Thyroid gland (tissue), 4 donors: ENCODE measurements at regions not wholly inside any gene's neighbourhood (a gene's known extent, or its start where the extent isn't known, plus 50 kb on each side); places are given as distances from the start of the nearest gene placed in this dataset.
A peak's percentile ranks its signal among the peaks of the same experiment; 100 is the strongest.

Experiments used
- DNase-seq, 2 donors: peaks; one replicate each; pipeline ENCODE4 v3.0.0-alpha.2; 2019
- H3K27ac ChIP-seq, 3 donors: fragments of 200-600 bp; sonication (generic); 1 replicate in 2 of 3; 2 replicates in 1 of 3; pipeline ENCODE4 v1.5.1; 2016 to 2019; ENCODE audit warnings: mild to moderate bottlenecking in 1 of 3, moderate library complexity in 1 of 3
- H3K27me3 ChIP-seq: fragments of 200-600 bp; sonication (generic); one replicate; pipeline ENCODE4 v1.5.1; 2019
- H3K36me3 ChIP-seq, 2 donors: fragments of 200-600 bp; sonication (generic); one replicate each; pipeline ENCODE4 v1.5.1; 2016 to 2019
- H3K4me1 ChIP-seq, 2 donors: fragments of 200-600 bp; sonication (generic); one replicate each; pipeline ENCODE4 v1.5.1; 2017 to 2019
- H3K4me3 ChIP-seq, 3 donors: fragments of 200-600 bp; sonication (generic); replicated peaks in 1 of 3; 1 replicate in 2 of 3; 2 replicates in 1 of 3; pipeline ENCODE4 v1.5.1; 2016; ENCODE audit warnings: mild to moderate bottlenecking in 1 of 3
- H3K9me3 ChIP-seq: fragments of 200-600 bp; sonication (generic); one replicate; pipeline ENCODE4 v1.5.1; 2017
- POLR2A ChIP-seq, 2 donors: fragments of 450-650 bp; IDR thresholded peaks; one replicate each; pipeline ENCODE4 v1.6.1; 2017; ENCODE audit warnings: antibody characterized with exemption in 2 of 2, mild to moderate bottlenecking in 2 of 2, moderate library complexity in 1 of 2
- WGBS, 2 donors: methylation state at CpG; one replicate each; pipeline ENCODE4 v1.1.5; 2017; 5-methylcytosine and 5-hydroxymethylcytosine counted together
- intact Hi-C: fragments of 100-400 bp; cut with DNase I; formaldehyde crosslinking; loops from one replicate; pipeline ENCODE4 v1.15.1; 2023
- TF ChIP-seq, protein P1 (sequence below), 6 experiments: fragments of 200-600 bp in 3 of 6; fragments of 450-650 bp in 3 of 6; sonication (generic) in 3 of 6; IDR thresholded peaks; one replicate each; pipeline ENCODE4 v1.5.1; 2016 to 2019; ENCODE audit warnings: antibody characterized with exemption in 6 of 6, mild to moderate bottlenecking in 2 of 6, inconsistent platforms in 1 of 6, moderate library complexity in 1 of 6

DNA sequence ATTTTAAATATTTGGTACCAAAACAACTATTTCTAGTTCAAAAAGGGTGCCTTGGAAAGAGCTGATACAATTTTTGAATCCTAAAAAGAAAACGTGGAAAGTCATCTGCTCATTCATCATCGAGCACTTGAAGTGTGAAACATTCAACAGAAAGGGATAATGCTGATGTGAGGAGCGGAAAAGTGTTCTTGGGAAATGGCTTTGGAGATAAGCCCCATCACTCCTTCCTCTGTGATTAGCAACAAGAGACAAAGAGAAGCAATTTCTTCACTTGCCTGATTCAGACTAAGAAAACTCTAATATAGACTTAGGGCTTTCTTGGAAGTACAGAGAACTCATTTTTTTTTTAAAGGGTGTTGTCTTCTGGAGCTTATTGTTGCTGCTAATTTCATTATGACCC, 74.9 kb downstream of the C9orf152 start:
- Histone ChIP-seq H3K27ac (peak overlapping the region; percentile 89 to 94 (median 91)), H3K27me3 (no peaks in the 10 kb centered on the region), H3K36me3 (peaks cover 18% of the 10 kb centered on the region in 2 donors), H3K4me3 (no peak overlapping the region), H3K4me1 (peaks cover 53 to 55% of the 10 kb centered on the region in 2 donors), H3K9me3 (no peaks in the 10 kb centered on the region)
- TF ChIP-seq POLR2A (IDR thresholded peaks at IDR 0.05): no peak
- TF ChIP-seq, protein P1, sequence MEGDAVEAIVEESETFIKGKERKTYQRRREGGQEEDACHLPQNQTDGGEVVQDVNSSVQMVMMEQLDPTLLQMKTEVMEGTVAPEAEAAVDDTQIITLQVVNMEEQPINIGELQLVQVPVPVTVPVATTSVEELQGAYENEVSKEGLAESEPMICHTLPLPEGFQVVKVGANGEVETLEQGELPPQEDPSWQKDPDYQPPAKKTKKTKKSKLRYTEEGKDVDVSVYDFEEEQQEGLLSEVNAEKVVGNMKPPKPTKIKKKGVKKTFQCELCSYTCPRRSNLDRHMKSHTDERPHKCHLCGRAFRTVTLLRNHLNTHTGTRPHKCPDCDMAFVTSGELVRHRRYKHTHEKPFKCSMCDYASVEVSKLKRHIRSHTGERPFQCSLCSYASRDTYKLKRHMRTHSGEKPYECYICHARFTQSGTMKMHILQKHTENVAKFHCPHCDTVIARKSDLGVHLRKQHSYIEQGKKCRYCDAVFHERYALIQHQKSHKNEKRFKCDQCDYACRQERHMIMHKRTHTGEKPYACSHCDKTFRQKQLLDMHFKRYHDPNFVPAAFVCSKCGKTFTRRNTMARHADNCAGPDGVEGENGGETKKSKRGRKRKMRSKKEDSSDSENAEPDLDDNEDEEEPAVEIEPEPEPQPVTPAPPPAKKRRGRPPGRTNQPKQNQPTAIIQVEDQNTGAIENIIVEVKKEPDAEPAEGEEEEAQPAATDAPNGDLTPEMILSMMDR (IDR thresholded peaks at IDR 0.05): no peak
- intact Hi-C loops: no loop called here
- no peak for DNase-seq
- WGBS, 2 donors: 56 to 62% methylated on average over 3 of the region's 3 CpGs

DNA sequence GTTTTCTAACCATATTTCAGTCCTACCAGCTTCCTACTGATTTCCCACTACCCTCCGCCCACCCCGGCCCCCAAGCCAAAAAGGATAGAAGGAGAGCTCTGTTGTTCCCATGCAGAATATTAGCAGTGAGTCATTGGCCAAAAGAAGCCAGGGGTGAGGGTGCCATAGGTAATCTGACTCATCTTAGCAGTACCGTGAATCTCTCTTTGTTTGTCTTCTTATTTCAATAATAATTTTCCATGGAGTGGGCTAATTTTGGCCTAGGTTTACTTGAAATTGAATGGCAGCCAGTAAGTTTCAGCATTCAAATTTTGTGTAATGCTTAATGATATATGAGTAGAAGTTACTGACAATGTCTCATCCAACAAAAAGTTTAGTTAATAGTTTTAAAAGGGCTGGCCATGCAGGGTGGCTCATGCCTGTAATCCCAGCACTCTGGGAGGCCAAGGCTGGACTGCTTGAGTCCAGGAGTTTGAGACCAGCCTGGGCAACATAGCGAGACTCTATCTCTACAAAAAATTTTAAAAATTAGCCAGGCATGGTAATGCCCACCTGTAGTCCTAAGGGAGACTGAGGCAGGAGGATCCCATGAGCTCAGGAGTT, 74.2 kb downstream of the C9orf152 start:
- H3K4me3 ChIP-seq: no peak overlapping the region
- intact Hi-C loops: no loop called here
- no peaks in the 10 kb centered on the region for H3K9me3 ChIP-seq
- WGBS, 2 donors: 76 to 84% methylated on average over 4 of the region's 4 CpGs
- no peaks in the 10 kb centered on the region for H3K27me3 ChIP-seq
- peaks cover 46 to 48% of the 10 kb centered on the region in 2 donors for H3K4me1 ChIP-seq
- DNase-seq: no peak
- peak overlapping the region in 2 of 3 donors; percentile 89 to 91 for H3K27ac ChIP-seq
- peaks cover 18 to 25% of the 10 kb centered on the region in 2 donors for H3K36me3 ChIP-seq
- no peak for TF ChIP-seq POLR2A (IDR thresholded peaks at IDR 0.05)
- TF ChIP-seq, protein P1 (IDR thresholded peaks at IDR 0.05): no peak

DNA sequence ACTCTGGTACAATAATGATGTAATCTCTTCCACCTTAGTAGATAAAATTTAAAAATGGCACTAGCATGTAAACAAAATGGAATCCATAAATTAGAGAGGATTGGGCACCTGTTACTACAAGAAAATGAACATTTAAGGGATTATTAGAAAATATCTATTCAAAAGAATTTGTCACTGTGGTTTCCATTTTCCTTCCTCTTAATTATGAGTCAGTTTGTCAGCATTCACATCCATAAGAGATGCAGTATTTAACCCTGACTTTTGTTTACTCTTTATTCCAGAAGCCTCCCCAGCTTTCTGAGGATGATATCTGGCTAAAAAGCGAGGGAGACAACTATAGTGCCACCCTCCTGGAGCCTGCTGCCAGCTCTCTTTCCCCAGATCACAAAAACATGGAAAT, 72.1 kb downstream of the C9orf152 start:
- TF ChIP-seq, protein P1 (IDR thresholded peaks at IDR 0.05): no peak
- TF ChIP-seq POLR2A (IDR thresholded peaks at IDR 0.05): no peak
- no peak overlapping the region for H3K4me3 ChIP-seq
- no peak overlapping the region for H3K27ac ChIP-seq
- no peaks in the 10 kb centered on the region for H3K27me3 ChIP-seq
- H3K9me3 ChIP-seq: no peaks in the 10 kb centered on the region
- 96 to 100% methylated on average over 1 of the region's 1 CpG for WGBS, 2 donors
- intact Hi-C loops: no loop called here
- H3K4me1 ChIP-seq: peaks cover 32 to 34% of the 10 kb centered on the region in 2 donors
- no peak for DNase-seq
- H3K36me3 ChIP-seq: peaks cover 18 to 27% of the 10 kb centered on the region in 2 donors

DNA sequence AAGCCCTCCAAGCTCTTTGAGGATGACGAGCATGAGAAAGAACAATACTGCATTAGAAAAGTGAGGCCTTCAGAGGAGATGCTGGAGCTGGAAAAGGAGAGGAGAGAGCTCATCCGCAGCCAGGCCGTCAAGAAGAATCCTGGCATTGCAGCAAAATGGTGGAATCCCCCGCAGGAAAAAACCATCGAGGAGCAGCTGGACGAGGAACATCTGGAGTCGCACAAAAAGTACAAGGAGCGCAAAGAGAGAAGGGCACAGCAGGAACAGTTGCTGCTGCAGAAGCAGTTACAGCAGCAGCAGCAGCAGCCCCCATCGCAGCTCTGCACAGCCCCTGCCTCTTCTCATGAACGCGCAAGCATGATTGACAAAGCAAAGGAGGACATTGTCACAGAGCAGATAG, 71.2 kb downstream of the C9orf152 start:
- TF ChIP-seq POLR2A (IDR thresholded peaks at IDR 0.05): no peak
- TF ChIP-seq, protein P1 (IDR thresholded peaks at IDR 0.05): no peak
- WGBS, 2 donors: 91% methylated on average over 11 of the region's 11 CpGs

DNA sequence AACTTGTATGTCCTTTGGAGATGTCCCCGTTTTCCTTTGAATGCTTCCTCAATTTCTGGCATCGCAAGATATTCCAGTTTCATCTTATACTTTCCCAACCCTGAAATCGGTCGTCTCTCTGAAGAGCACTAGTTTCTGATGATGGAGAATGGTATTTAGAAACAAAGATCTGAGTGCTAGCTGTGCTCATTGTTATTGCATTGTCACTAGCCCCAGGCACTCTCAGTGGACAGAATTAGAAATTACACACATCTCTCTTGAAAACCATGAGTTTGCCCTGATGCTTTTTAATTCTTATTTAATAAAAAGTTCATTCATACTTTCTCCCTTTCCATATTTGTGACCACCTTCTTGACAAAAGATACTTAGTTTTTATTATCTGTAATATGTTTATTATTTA, 67.7 kb downstream of the C9orf152 start:
- intact Hi-C loops: no loop called here
- 88 to 92% methylated on average over 4 of the region's 4 CpGs for WGBS, 2 donors
- no peaks in the 10 kb centered on the region for H3K27me3 ChIP-seq
- no peak for DNase-seq
- H3K4me1 ChIP-seq: peaks cover 36 to 41% of the 10 kb centered on the region in 2 donors
- TF ChIP-seq, protein P1 (IDR thresholded peaks at IDR 0.05): no peak
- TF ChIP-seq POLR2A (IDR thresholded peaks at IDR 0.05): no peak
- H3K27ac ChIP-seq: no peak overlapping the region
- H3K4me3 ChIP-seq: no peak overlapping the region
- H3K9me3 ChIP-seq: no peaks in the 10 kb centered on the region
- peaks cover 18 to 27% of the 10 kb centered on the region in 2 donors for H3K36me3 ChIP-seq

More for the DNA sequence above, 71.2 kb downstream of the C9orf152 start:
- no peak for DNase-seq
- no peaks in the 10 kb centered on the region for H3K9me3 ChIP-seq
- H3K36me3 ChIP-seq: peaks cover 18 to 27% of the 10 kb centered on the region in 2 donors
- H3K27ac ChIP-seq: no peak overlapping the region
- no peaks in the 10 kb centered on the region for H3K27me3 ChIP-seq
- H3K4me1 ChIP-seq: peaks cover 30 to 40% of the 10 kb centered on the region in 2 donors
- H3K4me3 ChIP-seq: no peak overlapping the region
- intact Hi-C loops: no loop called here
